ENCODE measurements at regions not wholly inside any gene's neighbourhood (a gene's known extent, or its start where the extent isn't known, plus 50 kb on each side); places are given as distances from the start of the nearest gene placed in this dataset.

- no peak for DNase-seq
Observed at GRCh38 chr15:26477044-26477443, 295.8 kb downstream of the GABRB3 start.

- no peak for DNase-seq
Observed at GRCh38 chr15:26475554-26475953, 297.3 kb downstream of the GABRB3 start.

DNA sequence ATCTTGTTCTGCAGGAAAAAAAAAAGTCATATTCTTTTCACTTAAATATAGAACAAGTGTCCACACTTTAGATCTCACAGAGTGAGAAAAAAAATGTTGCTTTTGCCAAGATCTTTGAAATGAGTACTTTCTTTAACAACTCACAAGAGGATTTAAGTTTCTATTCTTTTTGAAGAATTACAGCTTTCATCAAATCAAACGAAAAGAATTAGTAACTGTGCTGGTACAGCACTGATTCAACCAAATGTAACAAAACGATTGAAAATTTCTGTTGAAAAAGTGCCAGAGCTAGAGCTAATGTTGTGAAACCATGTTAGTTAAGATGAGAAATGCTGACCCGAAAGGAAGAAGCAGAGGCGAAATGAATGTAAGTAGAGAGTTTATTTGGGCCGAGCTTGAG lies 300.2 kb downstream of the GABRB3 start:
- no peak for DNase-seq

DNA sequence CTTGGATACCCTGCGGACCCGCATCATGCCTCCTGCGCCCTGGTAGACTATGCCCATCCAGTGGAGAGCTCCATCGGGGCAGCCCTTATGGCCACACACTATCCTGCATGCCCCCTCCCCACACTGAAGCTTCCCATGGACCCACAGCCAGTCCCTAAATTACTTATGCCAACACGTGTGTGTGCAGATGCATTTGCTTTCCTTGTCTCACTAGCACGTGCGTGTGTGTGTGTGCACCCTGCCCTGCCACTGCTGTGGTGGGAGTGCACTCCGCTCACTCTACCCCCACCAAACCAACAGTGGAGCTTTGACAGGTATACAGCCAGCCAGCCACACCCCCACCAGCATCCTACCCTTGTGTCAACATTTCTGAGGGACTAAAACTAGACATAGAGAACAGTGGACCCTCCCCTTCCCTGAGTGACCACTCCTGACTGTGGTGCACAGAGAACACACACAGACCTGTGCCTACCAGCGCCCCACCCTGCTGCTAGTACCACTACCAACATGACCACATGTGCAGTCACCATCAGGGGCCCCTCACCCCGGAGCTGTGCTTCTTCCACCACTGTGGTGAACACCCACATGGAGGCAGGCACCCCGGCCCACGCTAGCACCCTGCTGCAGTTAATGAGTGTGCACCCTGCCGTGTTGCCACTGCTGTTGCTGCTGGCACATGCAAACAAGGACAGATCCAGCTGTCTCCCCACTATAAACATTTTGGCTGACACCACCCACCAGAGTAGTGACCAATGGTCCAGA lies 310.8 kb downstream of the GABRB3 start:
- DNase-seq: no peak

DNA sequence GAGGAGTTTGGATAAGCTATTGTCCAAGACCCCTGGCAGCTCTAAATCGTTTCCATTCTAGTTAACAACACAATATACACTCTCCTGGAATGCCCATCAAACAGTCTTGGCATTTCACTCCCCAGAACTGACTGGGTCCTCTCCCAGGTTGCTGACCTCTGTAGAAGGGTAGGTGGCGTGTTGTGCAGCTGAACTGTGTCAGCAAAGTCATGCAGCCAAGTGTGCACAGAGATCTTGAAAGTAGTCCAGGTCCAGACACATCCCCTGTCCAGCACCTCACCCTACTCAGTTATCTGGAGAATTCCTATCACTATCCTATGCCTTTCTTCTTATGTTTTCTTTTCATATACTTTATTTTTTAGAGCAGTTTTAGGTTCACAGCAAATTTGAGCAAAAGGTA lies 312.7 kb downstream of the GABRB3 start:
- DNase-seq: no peak

GRCh38 chr15:26455828-26456227 lies 317.0 kb downstream of the GABRB3 start:
- DNase-seq: no peak

- no peak for DNase-seq
Observed at GRCh38 chr15:26453914-26454313, 319.0 kb downstream of the GABRB3 start.

- no peak for DNase-seq
Observed at GRCh38 chr15:26451995-26452394, 320.9 kb downstream of the GABRB3 start.

GRCh38 chr15:26449291-26449690 lies 323.6 kb downstream of the GABRB3 start:
- DNase-seq: no peak

DNA sequence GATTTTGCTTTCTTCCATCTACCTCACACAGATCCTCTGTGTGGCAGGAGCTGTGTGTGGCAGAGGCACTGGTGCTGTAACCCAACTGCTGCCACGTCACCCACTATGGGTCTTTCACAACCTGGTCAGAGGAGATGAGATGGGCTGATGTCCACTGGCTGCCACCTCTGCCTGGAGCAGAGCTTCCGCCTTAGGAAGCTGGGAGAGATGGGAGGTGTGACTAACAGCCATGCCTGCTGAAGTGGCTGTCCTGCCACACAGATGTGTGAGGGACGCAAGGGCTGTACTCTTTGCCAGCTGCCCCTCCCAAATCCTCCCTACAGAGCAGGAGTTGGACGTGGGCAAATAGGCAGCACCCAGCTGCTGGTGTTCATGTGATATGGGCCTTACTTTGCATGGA lies 329.5 kb downstream of the GABRB3 start:
- no peak for DNase-seq

DNA sequence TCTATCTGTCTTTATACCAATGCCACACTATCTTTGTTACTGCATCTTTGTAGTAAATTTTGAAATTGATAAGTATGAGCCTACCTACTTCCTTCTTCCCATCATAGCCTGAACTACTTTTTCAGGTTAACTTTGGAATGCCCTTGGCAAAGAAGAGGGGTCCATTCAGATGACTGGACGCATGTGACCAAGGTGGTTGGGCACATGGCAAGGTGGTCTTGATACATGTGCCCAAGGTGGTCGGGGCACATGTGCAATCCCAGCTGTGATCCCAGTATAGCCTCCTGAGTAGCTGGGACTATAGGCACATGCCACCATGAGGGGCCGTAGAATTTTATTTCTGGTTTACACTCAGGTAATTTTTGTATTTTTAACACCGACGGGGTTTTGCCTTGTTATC lies 330.2 kb downstream of the GABRB3 start:
- DNase-seq: no peak

- DNase-seq: no peak
Observed at GRCh38 chr15:26439681-26440080, 333.2 kb downstream of the GABRB3 start.

GRCh38 chr15:26438718-26439117 lies 334.1 kb downstream of the GABRB3 start:
- DNase-seq: no peak

DNA sequence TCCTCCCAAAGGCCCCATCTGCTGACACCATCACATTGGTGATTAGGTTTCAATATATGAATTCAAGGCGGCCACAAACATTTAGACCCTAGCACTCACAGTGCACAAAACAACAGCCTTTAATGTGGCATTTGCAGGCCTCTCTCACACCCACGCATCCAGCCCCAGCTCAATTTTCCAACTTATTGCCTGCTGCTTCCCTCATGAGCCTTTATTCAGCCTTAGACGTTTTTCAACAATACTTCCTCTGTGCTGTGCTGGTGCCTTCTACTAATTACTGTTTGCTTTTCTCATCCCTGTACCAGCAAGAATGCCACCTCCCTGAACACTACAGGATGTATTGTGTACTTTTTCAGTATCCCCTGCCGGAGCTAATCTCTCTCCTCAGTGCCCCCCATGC lies 334.6 kb downstream of the GABRB3 start:
- DNase-seq: no peak

DNA sequence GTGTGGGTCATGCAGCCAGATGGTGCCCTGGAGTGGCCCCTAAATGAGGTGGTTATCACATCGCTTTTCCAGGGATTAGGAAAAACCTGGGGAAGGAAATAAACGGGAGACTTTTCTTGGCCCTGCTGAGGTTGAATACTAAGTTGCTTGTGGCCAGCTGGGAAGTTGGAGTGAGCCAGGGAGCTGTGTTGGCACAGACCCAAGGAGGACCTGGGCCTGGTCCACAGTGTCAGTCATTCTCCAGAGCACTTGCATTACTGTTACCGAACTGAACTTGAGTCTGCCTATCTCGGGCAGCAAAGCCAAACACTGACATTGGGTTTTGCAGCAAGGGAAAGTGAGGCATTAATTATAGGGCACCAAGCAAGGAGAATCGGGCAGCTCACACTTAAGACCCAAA lies 339.0 kb downstream of the GABRB3 start:
- DNase-seq: no peak

DNA sequence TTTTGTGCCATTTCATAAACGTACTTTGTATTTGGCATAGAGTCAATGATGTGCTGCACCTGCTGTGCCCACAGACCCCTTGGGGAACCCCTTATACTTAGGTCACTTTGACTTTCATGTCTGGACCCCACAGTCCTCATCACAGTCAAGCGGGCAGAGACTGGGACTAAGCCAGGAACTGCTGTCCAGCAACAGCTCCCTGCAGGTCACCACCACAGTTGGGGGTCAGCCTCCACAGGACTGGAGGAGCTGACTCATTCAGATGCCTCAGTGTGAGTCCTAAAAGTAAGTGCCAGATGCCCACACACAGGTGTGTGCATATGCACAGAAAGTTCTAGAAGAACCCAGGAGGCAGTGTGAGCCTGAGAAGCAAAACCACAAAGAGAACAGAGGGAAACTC lies 339.8 kb downstream of the GABRB3 start:
- no peak for DNase-seq

DNA sequence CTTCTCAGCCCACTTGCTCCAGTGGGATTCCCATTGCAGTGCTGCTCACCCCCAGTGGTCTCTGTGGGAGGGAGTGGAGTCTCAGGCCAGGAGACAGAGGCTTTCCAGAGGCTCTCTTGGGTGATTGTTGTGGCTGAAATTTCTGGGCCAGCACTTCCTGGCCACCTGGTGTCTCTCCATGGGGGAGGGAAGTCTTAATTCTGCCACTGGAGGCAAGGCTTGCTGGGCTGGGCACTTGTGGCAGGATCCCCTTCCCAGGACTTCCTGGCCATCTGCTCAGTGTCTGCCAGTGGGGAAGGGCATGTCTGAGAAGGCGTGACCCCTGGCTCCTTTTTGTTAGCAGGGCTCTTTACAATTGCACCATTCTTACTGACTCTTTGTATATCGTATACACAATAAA lies 351.8 kb downstream of the GABRB3 start:
- no peak for DNase-seq

DNA sequence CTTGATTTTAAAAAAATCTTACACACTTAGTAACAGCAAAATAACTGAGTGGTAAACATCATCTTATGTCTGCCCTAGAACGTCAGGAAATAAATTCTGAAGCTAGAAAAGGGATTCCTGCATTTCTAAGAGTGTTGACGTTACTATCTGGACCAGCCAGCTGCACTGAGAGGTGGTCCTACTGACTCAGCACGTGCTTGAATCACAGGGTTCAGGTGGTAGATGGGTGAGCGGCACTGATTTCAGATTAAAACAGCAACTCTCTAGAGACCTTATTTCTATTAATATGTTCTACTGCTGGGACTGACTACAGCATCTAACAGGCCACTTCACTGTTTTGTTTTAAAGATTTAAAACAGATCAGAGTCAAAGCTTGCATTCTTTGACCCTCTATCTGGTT lies 377.2 kb downstream of the GABRB3 start:
- no peak for DNase-seq

GRCh38 chr15:26394801-26395200 lies 378.1 kb downstream of the GABRB3 start:
- DNase-seq: no peak

DNA sequence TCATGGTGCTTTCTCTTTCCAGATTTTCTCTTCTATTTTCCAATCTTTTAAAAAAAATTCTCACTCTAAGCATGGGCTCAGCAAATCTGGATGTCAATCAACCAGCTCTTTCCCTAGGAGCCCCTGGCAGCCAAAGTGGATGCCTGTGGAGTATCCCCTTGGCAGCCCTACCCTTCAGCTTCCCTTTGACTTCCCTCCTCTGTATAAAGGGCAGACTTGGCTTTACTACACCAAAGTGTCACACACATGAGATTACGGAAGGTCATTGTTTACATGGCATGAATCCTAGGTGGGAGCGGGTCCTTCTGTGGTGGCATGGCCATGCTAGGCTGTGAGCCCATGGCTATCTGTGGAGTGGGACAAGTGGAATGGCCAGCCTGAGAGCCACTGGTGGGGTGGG lies 379.9 kb downstream of the GABRB3 start:
- DNase-seq: no peak

DNA sequence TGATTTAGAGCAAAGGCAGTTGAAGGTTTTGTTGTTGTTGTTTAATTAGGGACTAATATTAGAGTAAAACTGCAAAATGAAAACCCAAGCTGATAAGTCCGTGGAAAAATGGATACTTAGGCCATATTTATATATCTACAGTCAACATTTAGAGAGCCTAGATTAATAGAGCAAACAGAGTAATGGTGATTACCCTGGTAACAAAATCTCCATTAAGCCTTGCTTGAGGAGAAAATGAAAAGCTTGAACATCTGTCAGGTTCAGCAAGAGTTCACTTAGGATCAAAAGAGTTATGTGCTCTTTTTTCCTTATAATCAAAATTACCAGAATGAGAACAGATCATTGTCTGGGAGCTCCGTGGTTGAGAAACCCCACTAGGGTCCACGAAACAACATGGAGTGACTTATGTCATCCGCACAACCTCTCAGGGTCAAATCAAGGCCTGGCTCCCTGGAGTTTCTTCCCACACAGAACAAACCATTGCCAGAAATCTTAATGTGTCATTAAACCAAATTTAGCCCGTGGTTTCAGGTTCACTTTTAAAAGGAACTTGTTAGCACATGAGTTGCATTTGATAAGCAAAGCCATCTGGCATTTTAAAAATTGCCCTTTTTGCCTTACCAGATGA lies 381.2 kb downstream of the GABRB3 start:
- DNase-seq: no peak

DNA sequence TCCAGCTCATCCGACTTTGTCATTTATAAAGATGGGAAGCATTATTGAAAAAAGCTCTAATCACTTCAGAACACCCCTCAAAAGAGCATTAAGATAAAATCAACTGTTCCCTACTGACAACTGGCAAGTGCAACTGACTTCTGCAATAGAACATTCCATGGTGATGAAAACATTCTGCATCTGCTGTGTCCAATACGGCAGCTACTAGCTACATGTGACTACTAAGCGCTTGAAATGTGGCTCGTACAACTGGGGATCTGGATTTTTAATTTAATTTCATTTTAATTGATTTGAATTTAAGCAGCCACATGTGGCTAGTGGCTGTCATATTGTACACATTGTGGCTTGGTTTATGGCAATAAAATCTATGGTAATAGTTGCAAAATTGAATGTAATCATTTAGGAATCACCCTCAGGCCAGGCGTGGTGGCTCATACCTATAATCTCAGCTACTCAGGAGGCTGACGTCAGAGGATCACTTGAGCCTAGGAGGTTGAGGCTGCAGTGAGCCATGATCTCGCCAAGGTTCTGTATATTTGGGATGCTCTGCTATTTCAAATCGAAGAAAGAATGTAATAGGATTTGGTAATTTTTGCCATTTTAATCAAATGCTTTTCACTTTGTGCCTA lies 390.3 kb downstream of the GABRB3 start:
- DNase-seq: no peak

GRCh38 chr15:26378304-26378703 lies 394.6 kb downstream of the GABRB3 start:
- no peak for DNase-seq

DNA sequence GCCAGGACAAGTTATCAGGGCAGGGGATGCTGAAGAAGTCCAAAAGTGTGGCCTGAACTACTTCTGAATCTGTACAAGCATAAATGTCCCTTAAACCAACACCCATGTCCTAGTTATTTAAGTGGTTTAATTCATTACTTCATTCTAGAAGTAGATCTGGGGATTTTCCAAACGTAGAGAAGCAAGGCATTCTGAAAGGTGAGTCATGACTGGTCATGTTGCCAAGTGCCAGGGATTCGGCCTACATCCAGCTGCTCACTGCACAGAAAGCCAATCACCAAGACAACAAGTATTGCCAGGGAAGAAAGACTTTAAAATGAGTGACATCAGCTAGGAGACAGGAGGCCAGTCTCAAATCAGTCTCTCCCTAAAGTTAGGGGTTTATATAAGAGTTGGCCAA lies 396.6 kb downstream of the GABRB3 start:
- no peak for DNase-seq

- no peak for DNase-seq
Observed at GRCh38 chr15:26374806-26375205, 398.1 kb downstream of the GABRB3 start.
